BE2C (cell line): ENCODE measurements at regions not wholly inside any gene's neighbourhood (a gene's known extent, or its start where the extent isn't known, plus 50 kb on each side); places are given as distances from the start of the nearest gene placed in this dataset.

Source experiments
- DNase-seq: peaks from one replicate; pipeline ENCODE4 v3.0.0-alpha.2; 2020
- H3K27me3 ChIP-seq: fragments of 250-450 bp; sonication (Bioruptor Pico); 2 replicates; pipeline ENCODE4 v1.5.1; 2020; ENCODE audit warnings: mild to moderate bottlenecking
- H3K36me3 ChIP-seq: fragments of 250-450 bp; sonication (Bioruptor Pico); 2 replicates; pipeline ENCODE4 v1.5.1; 2020; ENCODE audit warnings: mild to moderate bottlenecking
- H3K4me1 ChIP-seq: fragments of 250-450 bp; sonication (Bioruptor Pico); 2 replicates; pipeline ENCODE4 v1.5.1; 2020
- H3K4me3 ChIP-seq: 2 replicates; pipeline ENCODE4 v1.5.1; 2011; ENCODE audit warnings: low read depth, low read length
- H3K9me3 ChIP-seq: fragments of 250-450 bp; sonication (Bioruptor Pico); 2 replicates; pipeline ENCODE4 v1.5.1; 2020
- CTCF ChIP-seq: IDR thresholded peaks from 2 replicates; pipeline ENCODE4 v1.5.1; 2012; ENCODE audit warnings: mild to moderate bottlenecking, low read depth, low read length

GRCh38 chr2:234412726-234413125 lies 84.2 kb downstream of the ARL4C start:
- H3K27me3 ChIP-seq: no peaks in the 10 kb centered on the region
- no peaks in the 10 kb centered on the region for H3K9me3 ChIP-seq
- no peak for DNase-seq

GRCh38 chr2:234411793-234412192 lies 85.1 kb downstream of the ARL4C start:
- no peak overlapping the region for H3K4me3 ChIP-seq
- H3K36me3 ChIP-seq: no peaks in the 10 kb centered on the region
- H3K4me1 ChIP-seq: no peaks in the 10 kb centered on the region; the same call in 1 of the 2 replicates
- H3K27me3 ChIP-seq: no peaks in the 10 kb centered on the region
- no peak for DNase-seq
- TF ChIP-seq CTCF: no peak
- H3K9me3 ChIP-seq: no peaks in the 10 kb centered on the region

More at GRCh38 chr2:234412726-234413125, 84.2 kb downstream of the ARL4C start:
- Histone ChIP-seq H3K4me3 (no peak overlapping the region), H3K4me1 (no peaks in the 10 kb centered on the region; the same call in 1 of the 2 replicates), H3K36me3 (no peaks in the 10 kb centered on the region)
- TF ChIP-seq CTCF: no peak

- H3K27me3 ChIP-seq: no peaks in the 10 kb centered on the region
- no peak for DNase-seq
- TF ChIP-seq CTCF: no peak
These were observed 86.4 kb downstream of the ARL4C start for GRCh38 chr2:234410526-234410925.

GRCh38 chr2:234409590-234409989 lies 87.3 kb downstream of the ARL4C start:
- Histone ChIP-seq H3K4me3 (no peak overlapping the region), H3K36me3 (no peaks in the 10 kb centered on the region), H3K4me1 (no peaks in the 10 kb centered on the region; the same call in 1 of the 2 replicates), H3K9me3 (no peaks in the 10 kb centered on the region), H3K27me3 (no peaks in the 10 kb centered on the region)
- no peak for DNase-seq
- no peak for TF ChIP-seq CTCF

More at GRCh38 chr2:234410526-234410925, 86.4 kb downstream of the ARL4C start:
- no peak overlapping the region for H3K4me3 ChIP-seq
- H3K9me3 ChIP-seq: no peaks in the 10 kb centered on the region
- H3K36me3 ChIP-seq: no peaks in the 10 kb centered on the region
- H3K4me1 ChIP-seq: no peaks in the 10 kb centered on the region; the same call in 1 of the 2 replicates

- H3K4me1 ChIP-seq: no peaks in the 10 kb centered on the region
- TF ChIP-seq CTCF: peak; percentile 42
- H3K36me3 ChIP-seq: no peaks in the 10 kb centered on the region
- DNase-seq: peak; percentile 31
- H3K4me3 ChIP-seq: no peak overlapping the region
- no peaks in the 10 kb centered on the region for H3K9me3 ChIP-seq
- no peaks in the 10 kb centered on the region for H3K27me3 ChIP-seq
These were observed 90.8 kb downstream of the ARL4C start for GRCh38 chr2:234406085-234406484.

GRCh38 chr2:234405462-234405861 lies 91.4 kb downstream of the ARL4C start:
- Histone ChIP-seq H3K4me3 (no peak overlapping the region), H3K4me1 (no peaks in the 10 kb centered on the region), H3K27me3 (no peaks in the 10 kb centered on the region), H3K9me3 (no peaks in the 10 kb centered on the region), H3K36me3 (no peaks in the 10 kb centered on the region)
- no peak for DNase-seq
- TF ChIP-seq CTCF: no peak
